IPS-NIHi7 (cell line): ENCODE measurements at regions not wholly inside any gene's neighbourhood (a gene's known extent, or its start where the extent isn't known, plus 50 kb on each side); places are given as distances from the start of the nearest gene placed in this dataset.
"Not testable (repeated sequence)": the region's sequence is repeated elsewhere in the genome, so short reads cannot be mapped to it uniquely, and the experiment has no call there.

ENCODE experiments used
- DNase-seq: peaks from one replicate; pipeline ENCODE4 v3.0.0; 2012; ENCODE audit warnings: mixed read lengths; ENCODE audit errors: extremely low spot score

GRCh38 chr7:81226234-81226633 lies 307.4 kb upstream of the SEMA3C start:
- DNase-seq = no peak

GRCh38 chr7:81222692-81223091 lies 303.8 kb upstream of the SEMA3C start:
- not testable (repeated sequence) for DNase-seq

- DNase-seq = no peak
These were observed 302.8 kb upstream of the SEMA3C start for GRCh38 chr7:81221527-81222217.

- DNase-seq = no peak
These were observed 299.7 kb upstream of the SEMA3C start for GRCh38 chr7:81218480-81219106.

- no peak for DNase-seq
These were observed 294.5 kb upstream of the SEMA3C start for GRCh38 chr7:81213394-81213793.

GRCh38 chr7:81211934-81212320 lies 293.1 kb upstream of the SEMA3C start:
- DNase-seq = no peak

- no peak for DNase-seq
These were observed 292.5 kb upstream of the SEMA3C start for GRCh38 chr7:81211204-81211933.

- no peak for DNase-seq
These were observed 291.6 kb upstream of the SEMA3C start for GRCh38 chr7:81210137-81211064.

- DNase-seq = no peak
These were observed 290.2 kb upstream of the SEMA3C start for GRCh38 chr7:81209059-81209458.

GRCh38 chr7:81207801-81208200 lies 288.9 kb upstream of the SEMA3C start:
- no peak for DNase-seq

GRCh38 chr7:81206667-81207360 lies 288.0 kb upstream of the SEMA3C start:
- DNase-seq = no peak

- DNase-seq = no peak
These were observed 287.4 kb upstream of the SEMA3C start for GRCh38 chr7:81206217-81206616.

- DNase-seq = no peak
These were observed 282.3 kb upstream of the SEMA3C start for GRCh38 chr7:81201188-81201587.

GRCh38 chr7:81198766-81199165 lies 279.9 kb upstream of the SEMA3C start:
- no peak for DNase-seq

- DNase-seq = no peak
These were observed 278.4 kb upstream of the SEMA3C start for GRCh38 chr7:81197266-81197665.

- no peak for DNase-seq
These were observed 276.2 kb upstream of the SEMA3C start for GRCh38 chr7:81195033-81195432.

- DNase-seq = no peak
These were observed 272.3 kb upstream of the SEMA3C start for GRCh38 chr7:81190997-81191768.

GRCh38 chr7:81187753-81188152 lies 268.9 kb upstream of the SEMA3C start:
- DNase-seq = no peak

GRCh38 chr7:81186691-81187090 lies 267.8 kb upstream of the SEMA3C start:
- no peak for DNase-seq

- no peak for DNase-seq
These were observed 266.2 kb upstream of the SEMA3C start for GRCh38 chr7:81185072-81185471.

GRCh38 chr7:81183326-81183725 lies 264.5 kb upstream of the SEMA3C start:
- no peak for DNase-seq
